Ectodermal cell (in vitro differentiated cells): ENCODE measurements at regions not wholly inside any gene's neighbourhood (a gene's known extent, or its start where the extent isn't known, plus 50 kb on each side); places are given as distances from the start of the nearest gene placed in this dataset.
"Not testable (repeated sequence)": the region's sequence is repeated elsewhere in the genome, so short reads cannot be mapped to it uniquely, and the experiment has no call there.

Source experiments
- H3K27ac ChIP-seq: 2 replicates; pipeline ENCODE4 v1.7.0; 2013; ENCODE audit warnings: mild to moderate bottlenecking, low read depth, low read length; ENCODE audit not compliant: insufficient read depth, poor library complexity, severe bottlenecking
- H3K27me3 ChIP-seq: 2 replicates; pipeline ENCODE4 v1.7.0; 2013; ENCODE audit warnings: mild to moderate bottlenecking, low read length; ENCODE audit not compliant: insufficient read depth, control insufficient read depth, poor library complexity, severe bottlenecking
- H3K36me3 ChIP-seq: one replicate; pipeline ENCODE4 v1.7.0; 2013; ENCODE audit warnings: low read length; ENCODE audit not compliant: control insufficient read depth, insufficient read depth
- H3K4me1 ChIP-seq: one replicate; pipeline ENCODE4 v1.7.0; 2013; ENCODE audit warnings: low read length; ENCODE audit not compliant: control insufficient read depth, insufficient read depth
- H3K4me3 ChIP-seq: 2 replicates; pipeline ENCODE4 v1.7.0; 2013; ENCODE audit warnings: low read depth, low read length, control low read depth; ENCODE audit not compliant: insufficient read depth
- H3K9me3 ChIP-seq: 2 replicates; pipeline ENCODE4 v1.7.0; 2013; ENCODE audit warnings: mild to moderate bottlenecking, low read length, moderate library complexity; ENCODE audit not compliant: control insufficient read depth
- WGBS, 2 experiments: methylation state at CpG; one replicate each; pipeline ENCODE4 v1.1.7; 2013; ENCODE audit warnings: missing lambda C conversion rate in 2 of 2; 5-methylcytosine and 5-hydroxymethylcytosine counted together

- Histone ChIP-seq H3K36me3 (no peaks in the 10 kb centered on the region), H3K27ac (no peak overlapping the region), H3K9me3 (no peaks in the 10 kb centered on the region), H3K4me3 (no peak overlapping the region), H3K4me1 (peaks cover 5% of the 10 kb centered on the region), H3K27me3 (no peaks in the 10 kb centered on the region)
- WGBS, 2 experiments, result 91 to 92% methylated on average over 15 of the region's 15 CpGs
These were observed 96.1 kb downstream of the DAD1 start for GRCh38 chr14:22492622-22493542.

- Histone ChIP-seq H3K27me3 (no peaks in the 10 kb centered on the region), H3K36me3 (no peaks in the 10 kb centered on the region), H3K4me3 (no peak overlapping the region), H3K9me3 (no peaks in the 10 kb centered on the region), H3K27ac (no peak overlapping the region), H3K4me1 (peaks cover 5% of the 10 kb centered on the region)
- WGBS, 2 experiments, result 68 to 70% methylated on average over 11 of the region's 11 CpGs
These were observed 97.1 kb downstream of the DAD1 start for GRCh38 chr14:22491683-22492621.

GRCh38 chr14:22491053-22491452 is 98.0 kb downstream of the DAD1 start:
- no CpG with 5 or more reads among the region's 3 CpGs for WGBS, 2 experiments

GRCh38 chr14:22489957-22490950 is 98.8 kb downstream of the DAD1 start:
- H3K9me3 ChIP-seq, result no peaks in the 10 kb centered on the region
- 92 to 93% methylated on average over 9 of the region's 9 CpGs for WGBS, 2 experiments
- peaks cover 4% of the 10 kb centered on the region for H3K4me1 ChIP-seq
- no peaks in the 10 kb centered on the region for H3K36me3 ChIP-seq
- H3K4me3 ChIP-seq, result no peak overlapping the region
- H3K27ac ChIP-seq, result no peak overlapping the region
- no peaks in the 10 kb centered on the region for H3K27me3 ChIP-seq

More at GRCh38 chr14:22491053-22491452, 98.0 kb downstream of the DAD1 start:
- H3K27me3 ChIP-seq, H3K4me3 ChIP-seq, H3K9me3 ChIP-seq, H3K4me1 ChIP-seq, H3K36me3 ChIP-seq, H3K27ac ChIP-seq: not testable (repeated sequence)

GRCh38 chr14:22489244-22489545 is 99.8 kb downstream of the DAD1 start:
- Histone ChIP-seq H3K27ac (no peak overlapping the region), H3K4me3 (no peak overlapping the region), H3K27me3 (no peaks in the 10 kb centered on the region), H3K9me3 (no peaks in the 10 kb centered on the region), H3K4me1 (peaks cover 13% of the 10 kb centered on the region), H3K36me3 (no peaks in the 10 kb centered on the region)
- 81 to 91% methylated on average over 5 of the region's 5 CpGs for WGBS, 2 experiments

GRCh38 chr14:22488522-22489243 is 100.3 kb downstream of the DAD1 start:
- no peaks in the 10 kb centered on the region for H3K27me3 ChIP-seq
- no peak overlapping the region for H3K4me3 ChIP-seq
- 88 to 90% methylated on average over 9 of the region's 10 CpGs for WGBS, 2 experiments

GRCh38 chr14:22487941-22488340 is 101.1 kb downstream of the DAD1 start:
- H3K27ac ChIP-seq, result no peak overlapping the region
- no peaks in the 10 kb centered on the region for H3K36me3 ChIP-seq
- H3K4me3 ChIP-seq, result no peak overlapping the region
- no peaks in the 10 kb centered on the region for H3K9me3 ChIP-seq
- H3K27me3 ChIP-seq, result no peaks in the 10 kb centered on the region
- WGBS, 2 experiments, result 92 to 96% methylated on average over 1 of the region's 1 CpG
- peaks cover 13% of the 10 kb centered on the region for H3K4me1 ChIP-seq

More at GRCh38 chr14:22488522-22489243, 100.3 kb downstream of the DAD1 start:
- Histone ChIP-seq H3K36me3 (no peaks in the 10 kb centered on the region), H3K4me1 (peaks cover 13% of the 10 kb centered on the region), H3K9me3 (no peaks in the 10 kb centered on the region), H3K27ac (no peak overlapping the region)

GRCh38 chr14:22487401-22487800 is 101.6 kb downstream of the DAD1 start:
- H3K4me3 ChIP-seq, result no peak overlapping the region
- peaks cover 17% of the 10 kb centered on the region for H3K4me1 ChIP-seq
- H3K9me3 ChIP-seq, result no peaks in the 10 kb centered on the region
- no peaks in the 10 kb centered on the region for H3K36me3 ChIP-seq
- H3K27me3 ChIP-seq, result no peaks in the 10 kb centered on the region
- 89 to 100% methylated on average over 1 of the region's 1 CpG for WGBS, 2 experiments
- no peak overlapping the region for H3K27ac ChIP-seq

- H3K27ac ChIP-seq, result no peak overlapping the region
- WGBS, 2 experiments, result 89 to 96% methylated on average over 3 to 5 of the region's 5 CpGs
These were observed 102.3 kb downstream of the DAD1 start for GRCh38 chr14:22486675-22487074.

More at GRCh38 chr14:22486675-22487074, 102.3 kb downstream of the DAD1 start:
- H3K9me3 ChIP-seq, result no peaks in the 10 kb centered on the region
- no peaks in the 10 kb centered on the region for H3K27me3 ChIP-seq
- no peaks in the 10 kb centered on the region for H3K36me3 ChIP-seq
- H3K4me3 ChIP-seq, result no peak overlapping the region
- peaks cover 22% of the 10 kb centered on the region for H3K4me1 ChIP-seq
